Lower leg skin (tissue), 4 donors: ENCODE measurements at regions not wholly inside any gene's neighbourhood (a gene's known extent, or its start where the extent isn't known, plus 50 kb on each side); places are given as distances from the start of the nearest gene placed in this dataset.

Experiments
- DNase-seq, 2 donors: peaks; one replicate each; pipeline ENCODE4 v3.0.0-alpha.2; 2019; ENCODE audit warnings: low spot score in 2 of 2
- H3K4me3 ChIP-seq: fragments of 200-600 bp; sonication (generic); 2 replicates; pipeline ENCODE4 v1.5.1; 2017; ENCODE audit warnings: mild to moderate bottlenecking, low read depth; ENCODE audit not compliant: poor library complexity, severe bottlenecking
- POLR2A ChIP-seq, 2 donors: fragments of 450-650 bp; IDR thresholded peaks; one replicate each; pipeline ENCODE4 v1.6.1; 2016 to 2017; ENCODE audit warnings: antibody characterized with exemption in 2 of 2, mild to moderate bottlenecking in 1 of 2, moderate library complexity in 1 of 2
- WGBS, 2 donors: methylation state at CpG; one replicate each; pipeline ENCODE4 v1.1.5; 2018; 5-methylcytosine and 5-hydroxymethylcytosine counted together
- intact Hi-C: fragments of 100-400 bp; cut with DNase I; formaldehyde crosslinking; loops from one replicate; pipeline ENCODE4 v1.15.0; 2023; ENCODE audit warnings: low total_unique reads
- TF ChIP-seq, protein P1 (sequence below), 3 donors: fragments of 450-650 bp; IDR thresholded peaks; one replicate each; pipeline ENCODE4 v1.5.1; 2016; ENCODE audit warnings: antibody characterized with exemption in 3 of 3, mild to moderate bottlenecking in 3 of 3, moderate library complexity in 2 of 3

DNA sequence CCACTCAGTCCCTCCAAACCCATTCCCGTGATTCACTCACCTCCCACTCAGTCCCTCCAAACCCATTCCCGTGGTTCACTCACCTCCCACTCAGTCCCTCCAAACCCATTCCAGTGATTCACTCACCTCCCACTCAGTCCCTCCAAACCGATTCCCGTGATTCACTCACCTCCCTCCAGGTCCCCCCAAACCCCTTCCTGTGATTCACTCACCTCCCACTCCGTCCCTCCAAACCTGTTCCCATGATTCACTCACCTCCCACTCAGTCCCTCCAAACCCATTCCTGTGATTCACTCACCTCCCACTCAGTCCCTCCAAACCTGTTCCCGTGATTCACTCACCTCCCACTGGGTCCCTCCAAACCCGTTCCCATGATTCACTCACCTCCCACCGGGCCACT, 639.6 kb downstream of the BRD1 start:
- 57 to 76% methylated on average over 8 of the region's 8 CpGs for WGBS, 2 donors

DNA sequence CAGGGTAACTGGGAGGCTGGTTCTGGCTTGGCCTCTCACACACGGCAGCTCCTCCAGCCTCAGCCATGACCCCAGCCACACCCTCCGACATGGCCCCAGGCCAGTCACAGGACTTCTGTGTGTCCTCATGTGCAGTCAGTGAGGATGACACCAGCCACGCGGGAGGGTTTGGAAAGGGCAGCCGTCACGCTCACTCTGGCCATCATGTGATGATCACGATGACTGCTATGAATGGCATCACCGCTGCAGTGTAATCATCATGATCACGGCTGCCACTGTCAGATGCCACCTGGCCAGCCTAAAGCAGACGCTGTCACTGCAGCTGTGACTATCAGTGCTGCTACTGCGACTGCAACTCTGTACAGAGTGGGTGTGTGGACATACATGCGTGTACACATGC, 640.9 kb downstream of the BRD1 start:
- intact Hi-C loops: no loop called here
- TF ChIP-seq, protein P1, sequence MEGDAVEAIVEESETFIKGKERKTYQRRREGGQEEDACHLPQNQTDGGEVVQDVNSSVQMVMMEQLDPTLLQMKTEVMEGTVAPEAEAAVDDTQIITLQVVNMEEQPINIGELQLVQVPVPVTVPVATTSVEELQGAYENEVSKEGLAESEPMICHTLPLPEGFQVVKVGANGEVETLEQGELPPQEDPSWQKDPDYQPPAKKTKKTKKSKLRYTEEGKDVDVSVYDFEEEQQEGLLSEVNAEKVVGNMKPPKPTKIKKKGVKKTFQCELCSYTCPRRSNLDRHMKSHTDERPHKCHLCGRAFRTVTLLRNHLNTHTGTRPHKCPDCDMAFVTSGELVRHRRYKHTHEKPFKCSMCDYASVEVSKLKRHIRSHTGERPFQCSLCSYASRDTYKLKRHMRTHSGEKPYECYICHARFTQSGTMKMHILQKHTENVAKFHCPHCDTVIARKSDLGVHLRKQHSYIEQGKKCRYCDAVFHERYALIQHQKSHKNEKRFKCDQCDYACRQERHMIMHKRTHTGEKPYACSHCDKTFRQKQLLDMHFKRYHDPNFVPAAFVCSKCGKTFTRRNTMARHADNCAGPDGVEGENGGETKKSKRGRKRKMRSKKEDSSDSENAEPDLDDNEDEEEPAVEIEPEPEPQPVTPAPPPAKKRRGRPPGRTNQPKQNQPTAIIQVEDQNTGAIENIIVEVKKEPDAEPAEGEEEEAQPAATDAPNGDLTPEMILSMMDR (IDR thresholded peaks at IDR 0.05): no peak
- no peak for TF ChIP-seq POLR2A (IDR thresholded peaks at IDR 0.05)
- H3K4me3 ChIP-seq: no peak overlapping the region
- WGBS, 2 donors: 66 to 81% methylated on average over 12 of the region's 12 CpGs
- DNase-seq: no peak

More for the DNA sequence above, 639.6 kb downstream of the BRD1 start:
- no peak for DNase-seq
- intact Hi-C loops: no loop called here
- H3K4me3 ChIP-seq: no peak overlapping the region
- no peak for TF ChIP-seq POLR2A (IDR thresholded peaks at IDR 0.05)
- TF ChIP-seq, protein P1 (IDR thresholded peaks at IDR 0.05): no peak

DNA sequence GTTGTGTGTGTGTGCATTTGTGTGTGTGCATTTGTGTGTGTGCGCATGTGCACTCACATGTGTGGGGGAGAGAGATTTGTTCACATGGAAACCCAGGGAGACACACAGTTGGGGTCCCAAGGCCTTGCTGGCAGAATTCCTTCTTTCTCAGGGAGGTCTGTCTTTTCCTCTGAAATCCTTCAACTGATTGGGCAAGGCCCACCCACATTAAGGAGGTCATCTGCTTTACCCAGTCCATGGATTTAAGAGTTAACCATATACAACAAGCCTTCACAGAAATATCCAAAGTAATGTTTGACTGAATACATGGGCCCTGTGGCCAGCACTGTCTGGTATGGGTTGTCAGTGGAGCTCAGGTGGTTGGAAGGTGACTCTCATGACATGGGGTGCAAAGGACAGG, 641.4 kb downstream of the BRD1 start:
- intact Hi-C loops: no loop called here
- no peak for DNase-seq
- no peak overlapping the region for H3K4me3 ChIP-seq
- TF ChIP-seq, protein P1 (IDR thresholded peaks at IDR 0.05): no peak
- TF ChIP-seq POLR2A (IDR thresholded peaks at IDR 0.05): no peak
- WGBS, 2 donors: 96 to 100% methylated on average over 1 of the region's 1 CpG

DNA sequence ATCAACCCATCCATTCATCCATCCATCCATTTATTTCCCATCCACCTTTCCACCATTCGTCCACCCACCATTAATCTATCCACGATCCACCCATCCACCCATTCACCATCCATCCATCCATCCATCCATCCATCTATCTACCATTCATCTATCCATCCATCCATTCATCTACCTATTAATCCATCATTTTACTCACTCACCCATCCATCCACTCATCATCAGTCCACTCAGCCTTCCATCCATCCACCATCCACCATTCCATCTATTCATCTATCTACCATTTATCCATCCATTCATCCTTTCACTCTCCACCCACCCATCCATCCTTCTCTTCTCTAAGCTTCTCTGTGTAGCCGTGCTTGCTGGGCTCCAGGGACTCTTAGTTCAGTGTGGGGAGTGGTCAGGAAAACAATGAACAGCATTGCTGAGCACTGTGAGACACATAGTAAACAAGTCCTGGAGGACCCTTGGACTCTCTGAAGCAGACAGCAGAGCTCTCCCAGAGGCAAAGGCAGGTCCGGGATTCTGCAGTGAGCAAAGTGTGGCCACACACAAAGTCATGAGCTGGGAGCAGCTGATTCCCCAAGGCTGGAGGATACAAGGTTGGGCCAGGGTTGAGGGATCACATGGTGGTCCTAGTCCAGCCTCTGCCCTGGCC, 642.2 kb downstream of the BRD1 start:
- DNase-seq: no peak
- 78 to 85% methylated on average over 4 of the region's 4 CpGs for WGBS, 2 donors
- intact Hi-C loops: no loop called here
- TF ChIP-seq, protein P1 (IDR thresholded peaks at IDR 0.05): no peak
- TF ChIP-seq POLR2A (IDR thresholded peaks at IDR 0.05): no peak
- H3K4me3 ChIP-seq: no peak overlapping the region

DNA sequence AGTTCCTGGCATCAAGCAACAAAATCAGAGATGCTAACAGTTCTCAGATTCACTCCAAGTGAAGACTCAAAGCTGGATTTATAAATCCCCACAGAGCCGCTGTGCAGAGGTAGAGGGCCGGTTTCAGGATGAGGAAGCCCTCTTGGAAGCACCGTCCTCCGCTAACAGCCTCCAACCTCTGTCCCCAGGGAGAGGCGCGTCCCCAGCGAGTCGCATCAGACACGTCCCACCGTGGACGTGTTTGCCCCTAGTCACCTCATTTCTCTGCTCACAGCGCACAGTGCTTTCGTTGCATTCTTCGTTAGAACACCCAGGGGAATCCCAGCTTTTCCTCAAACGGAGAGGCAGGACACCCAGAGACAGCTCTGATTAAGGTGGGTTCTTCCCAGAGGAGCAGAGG, 642.9 kb downstream of the BRD1 start:
- no peak overlapping the region for H3K4me3 ChIP-seq
- TF ChIP-seq, protein P1 (IDR thresholded peaks at IDR 0.05): no peak
- TF ChIP-seq POLR2A (IDR thresholded peaks at IDR 0.05): no peak
- intact Hi-C loops: no loop called here
- WGBS, 2 donors: 73 to 79% methylated on average over 15 of the region's 15 CpGs
- DNase-seq: no peak

DNA sequence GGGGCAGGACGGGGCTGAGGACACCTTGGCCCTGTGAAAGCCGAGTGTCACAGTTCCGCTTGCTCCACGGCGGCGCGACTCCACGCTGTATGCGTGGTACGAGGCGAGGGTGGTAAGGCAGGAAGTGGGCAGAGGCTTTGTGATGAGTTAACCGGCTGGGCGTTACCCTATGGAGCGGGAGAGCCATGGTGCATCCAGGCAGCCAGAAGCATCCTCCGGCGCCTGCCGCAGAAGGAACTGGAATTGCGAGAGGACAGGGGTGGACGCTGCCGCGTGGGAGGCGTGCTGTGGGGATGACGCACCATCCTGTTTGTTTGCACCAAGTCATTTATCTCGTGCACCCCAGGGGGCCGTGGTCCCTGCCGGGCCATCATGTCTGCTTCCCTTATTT, 643.9 kb downstream of the BRD1 start:
- TF ChIP-seq POLR2A (IDR thresholded peaks at IDR 0.05): no peak
- TF ChIP-seq, protein P1 (IDR thresholded peaks at IDR 0.05): no peak
- intact Hi-C loops: no loop called here
- no peak for DNase-seq
- WGBS, 2 donors: 84 to 85% methylated on average over 26 of the region's 26 CpGs
- H3K4me3 ChIP-seq: no peak overlapping the region
